Kidney (tissue), 13 donors: ENCODE measurements at regions not wholly inside any gene's neighbourhood (a gene's known extent, or its start where the extent isn't known, plus 50 kb on each side); places are given as distances from the start of the nearest gene placed in this dataset.
"Not testable (repeated sequence)": the region's sequence is repeated elsewhere in the genome, so short reads cannot be mapped to it uniquely, and the experiment has no call there.

ENCODE experiments used
- DNase-seq, 5 donors: peaks; one replicate each; pipeline ENCODE4 v3.0.0-alpha.2; 2013 to 2020
- FAIRE-seq: peaks from 2 replicates; lab custom pipeline; 2012; peaks lifted over from hg19 to GRCh38; lab: Jason Lieb, UNC
- H3K27ac ChIP-seq, 2 donors: one replicate each; pipeline ENCODE4 v1.7.0; 2013; ENCODE audit warnings: low read depth in 2 of 2, low read length in 2 of 2, inconsistent platforms in 1 of 2
- H3K27me3 ChIP-seq: one replicate; pipeline ENCODE4 v1.7.1; 2013; ENCODE audit warnings: low read length, inconsistent platforms; ENCODE audit not compliant: control insufficient read depth, insufficient read depth
- H3K36me3 ChIP-seq, 3 donors: one replicate each; pipeline versions ENCODE4 v1.7.0 to v1.7.1; 2013; ENCODE audit warnings: low read length in 3 of 3, control low read depth in 1 of 3, inconsistent platforms in 1 of 3; ENCODE audit not compliant: insufficient read depth in 3 of 3, control insufficient read depth in 2 of 3
- H3K4me1 ChIP-seq, 3 donors: one replicate each; pipeline versions ENCODE4 v1.7.0 to v1.7.1; 2013; ENCODE audit warnings: low read length in 3 of 3, inconsistent platforms in 1 of 3, low read depth in 1 of 3; ENCODE audit not compliant: control insufficient read depth in 2 of 3, insufficient read depth in 2 of 3
- H3K4me3 ChIP-seq, 3 donors: one replicate each; pipeline versions ENCODE4 v1.7.0 to v1.8.1; 2013; ENCODE audit warnings: low read length in 3 of 3, control low read depth in 1 of 3, inconsistent platforms in 1 of 3
- H3K9ac ChIP-seq, 3 donors: one replicate each; pipeline versions ENCODE4 v1.7.0 to v1.7.1; 2013; ENCODE audit warnings: low read length in 3 of 3, control low read depth in 1 of 3, inconsistent platforms in 1 of 3
- H3K9me3 ChIP-seq, 3 donors: one replicate each; pipeline versions ENCODE4 v1.7.0 to v1.7.1; 2013; ENCODE audit warnings: low read length in 3 of 3, control low read depth in 1 of 3, inconsistent platforms in 1 of 3; ENCODE audit not compliant: control insufficient read depth in 2 of 3, insufficient read depth in 1 of 3
- intact Hi-C: fragments of 100-400 bp; cut with DNase I; formaldehyde crosslinking; loops from one replicate; pipeline ENCODE4 v1.11.1; 2022
- TF ChIP-seq, protein P1 (sequence below): IDR thresholded peaks from 3 replicates; pipeline ENCODE4 v1.5.1; 2012; ENCODE audit warnings: mild to moderate bottlenecking, moderate library complexity, borderline replicate concordance; ENCODE audit not compliant: insufficient read depth; ENCODE audit errors: extremely low read depth
- donor health status: control.
- donor health status: control.
- donor health status: control.
- donor health status: control.
- donor health status: control.
- donor health status: DM: yes; HTN: yes; CAD: no.
- donor health status: Normal renal cell carcinoma (clear cell type).

DNA sequence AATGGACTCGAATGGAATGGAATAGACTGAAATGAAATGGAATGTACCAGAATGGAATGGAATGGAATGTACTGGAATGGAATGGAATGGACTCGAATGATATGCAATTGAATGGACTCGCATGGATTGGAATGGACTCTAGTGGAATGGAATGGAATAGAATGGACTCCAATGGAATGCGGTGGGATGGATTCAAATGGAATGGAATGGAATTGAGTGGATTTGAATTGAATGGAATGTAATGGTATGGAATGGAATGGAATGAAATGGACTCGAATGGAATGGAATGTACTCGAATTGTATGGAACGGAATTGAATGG is 99.6 kb upstream of the FBXO28 start:
- TF ChIP-seq, protein P1, sequence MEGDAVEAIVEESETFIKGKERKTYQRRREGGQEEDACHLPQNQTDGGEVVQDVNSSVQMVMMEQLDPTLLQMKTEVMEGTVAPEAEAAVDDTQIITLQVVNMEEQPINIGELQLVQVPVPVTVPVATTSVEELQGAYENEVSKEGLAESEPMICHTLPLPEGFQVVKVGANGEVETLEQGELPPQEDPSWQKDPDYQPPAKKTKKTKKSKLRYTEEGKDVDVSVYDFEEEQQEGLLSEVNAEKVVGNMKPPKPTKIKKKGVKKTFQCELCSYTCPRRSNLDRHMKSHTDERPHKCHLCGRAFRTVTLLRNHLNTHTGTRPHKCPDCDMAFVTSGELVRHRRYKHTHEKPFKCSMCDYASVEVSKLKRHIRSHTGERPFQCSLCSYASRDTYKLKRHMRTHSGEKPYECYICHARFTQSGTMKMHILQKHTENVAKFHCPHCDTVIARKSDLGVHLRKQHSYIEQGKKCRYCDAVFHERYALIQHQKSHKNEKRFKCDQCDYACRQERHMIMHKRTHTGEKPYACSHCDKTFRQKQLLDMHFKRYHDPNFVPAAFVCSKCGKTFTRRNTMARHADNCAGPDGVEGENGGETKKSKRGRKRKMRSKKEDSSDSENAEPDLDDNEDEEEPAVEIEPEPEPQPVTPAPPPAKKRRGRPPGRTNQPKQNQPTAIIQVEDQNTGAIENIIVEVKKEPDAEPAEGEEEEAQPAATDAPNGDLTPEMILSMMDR = no peak
- FAIRE-seq = no peak

DNA sequence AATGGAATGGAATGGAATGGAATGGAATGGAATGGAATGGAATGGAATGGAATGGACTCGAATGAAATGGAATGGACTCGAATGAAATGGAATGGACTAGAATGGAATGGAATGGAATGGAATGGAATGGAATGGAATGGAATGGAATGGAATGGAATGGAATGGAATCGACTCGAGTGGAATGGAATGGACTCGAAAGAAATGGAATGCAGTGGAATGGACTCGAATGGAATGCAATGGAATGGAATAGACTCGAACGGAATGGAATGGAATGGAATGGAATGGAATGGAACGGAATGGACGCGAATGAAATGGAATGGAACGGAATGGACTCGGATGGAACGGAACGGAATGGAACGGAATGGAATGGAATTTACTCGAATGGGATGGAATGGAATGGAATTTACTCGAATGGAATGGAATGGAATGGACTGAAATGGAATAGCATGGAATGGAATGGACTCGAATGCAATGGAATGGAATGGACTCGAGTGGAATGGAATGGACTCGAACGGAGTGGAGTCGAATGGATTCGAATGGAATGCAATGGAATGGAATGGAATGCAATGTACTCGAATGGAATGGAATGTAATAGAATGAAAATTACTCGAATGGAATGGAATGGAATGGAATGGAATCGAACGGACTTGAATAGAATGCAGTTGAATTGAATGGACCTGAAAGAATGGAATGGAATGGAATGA is 100.1 kb upstream of the FBXO28 start:
- H3K27me3 ChIP-seq, H3K4me1 ChIP-seq, H3K36me3 ChIP-seq, H3K27ac ChIP-seq, FAIRE-seq, DNase-seq, intact Hi-C loops, H3K9ac ChIP-seq: not testable (repeated sequence)
- H3K4me3 ChIP-seq = peak overlapping the region in 1 of 3 donors; percentile 7
- H3K9me3 ChIP-seq = peaks cover 6 to 32% (median 23%) of the 10 kb centered on the region in 3 donors

More for the DNA sequence above, 99.6 kb upstream of the FBXO28 start:
- no peaks in the 10 kb centered on the region for H3K4me1 ChIP-seq
- no peak overlapping the region for H3K4me3 ChIP-seq
- H3K36me3 ChIP-seq = no peaks in the 10 kb centered on the region
- peaks cover 6 to 32% (median 23%) of the 10 kb centered on the region in 3 donors for H3K9me3 ChIP-seq
- H3K27me3 ChIP-seq = no peaks in the 10 kb centered on the region
- no peak overlapping the region for H3K9ac ChIP-seq
- H3K27ac ChIP-seq = no peak overlapping the region
- intact Hi-C loops = no loop called here
- no peak for DNase-seq

DNA sequence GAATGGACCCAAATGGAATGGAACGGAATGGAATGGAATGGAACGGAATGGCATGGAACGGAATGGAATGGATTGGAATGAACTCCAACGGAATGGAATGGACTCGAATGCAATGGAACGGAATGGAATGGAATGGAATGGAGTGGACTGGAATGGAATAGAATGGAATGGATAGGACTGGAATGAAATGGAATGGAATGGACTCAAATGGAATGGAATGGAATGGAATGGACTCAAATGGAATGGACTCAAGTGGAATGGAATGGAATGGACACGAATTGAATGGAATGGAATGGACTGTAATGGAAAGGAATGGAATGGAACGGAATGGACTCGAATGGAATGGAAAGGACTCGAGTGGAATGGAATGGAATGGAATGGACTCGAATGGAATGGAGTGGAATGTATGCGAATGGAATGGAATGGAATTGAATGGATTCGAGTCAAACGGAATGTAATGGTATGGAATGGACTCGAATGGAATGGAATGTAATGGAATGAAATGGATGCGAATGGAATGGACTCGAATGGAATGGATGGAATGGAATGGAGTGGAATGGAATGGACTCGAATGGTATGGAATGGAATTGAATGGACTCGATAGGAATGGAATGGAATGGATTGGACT is 101.0 kb upstream of the FBXO28 start:
- H3K4me1 ChIP-seq, FAIRE-seq, H3K27ac ChIP-seq, H3K27me3 ChIP-seq, DNase-seq, intact Hi-C loops, H3K36me3 ChIP-seq: not testable (repeated sequence)
- Histone ChIP-seq H3K9me3 (peaks cover 6 to 32% (median 23%) of the 10 kb centered on the region in 3 donors), H3K9ac (peak overlapping the region in 1 of 3 donors; percentile 3), H3K4me3 (peak overlapping the region in 1 of 3 donors; percentile 9)

DNA sequence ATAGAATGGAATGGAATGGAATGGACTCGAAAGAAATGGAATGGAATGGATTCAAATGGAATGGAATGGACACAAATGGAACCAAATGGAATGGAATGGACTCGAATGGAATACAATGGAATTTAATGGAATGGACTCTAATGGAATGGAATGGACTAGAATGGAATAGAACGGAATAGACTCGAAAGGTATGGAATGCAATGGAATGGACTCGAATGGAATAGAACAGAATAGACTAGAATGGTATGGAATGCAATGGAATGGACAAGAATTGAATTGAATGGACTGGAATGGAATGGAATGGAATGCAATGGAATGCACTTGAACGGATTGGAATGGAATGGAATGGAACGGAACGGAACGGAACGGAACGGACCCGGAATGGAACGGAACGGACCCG is 101.7 kb upstream of the FBXO28 start:
- FAIRE-seq, H3K9ac ChIP-seq, intact Hi-C loops, DNase-seq, H3K36me3 ChIP-seq, H3K4me3 ChIP-seq, H3K4me1 ChIP-seq, H3K27me3 ChIP-seq, H3K27ac ChIP-seq: not testable (repeated sequence)
- H3K9me3 ChIP-seq = peaks cover 6 to 32% (median 23%) of the 10 kb centered on the region in 3 donors

DNA sequence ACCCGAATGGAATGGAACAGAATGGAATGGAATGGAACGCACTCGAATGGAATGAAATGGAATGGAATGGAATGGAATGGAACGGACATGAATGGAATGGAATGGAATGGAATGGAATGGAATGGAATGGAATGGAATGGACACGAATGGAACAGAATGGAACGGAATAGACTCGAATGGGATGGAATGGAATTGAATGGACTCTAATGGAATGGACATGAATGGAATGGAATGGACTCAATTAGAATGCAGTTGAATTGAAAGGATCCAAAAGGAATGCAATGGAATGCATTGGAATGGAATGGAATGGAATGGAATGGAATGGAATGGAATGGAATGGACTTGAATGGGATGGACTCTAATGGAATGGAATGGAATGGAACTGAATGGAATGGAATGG is 102.2 kb upstream of the FBXO28 start:
- peaks cover 6 to 32% (median 23%) of the 10 kb centered on the region in 3 donors for H3K9me3 ChIP-seq
- H3K4me3 ChIP-seq, intact Hi-C loops, H3K9ac ChIP-seq, H3K27ac ChIP-seq, H3K36me3 ChIP-seq, FAIRE-seq, H3K27me3 ChIP-seq, DNase-seq, H3K4me1 ChIP-seq: not testable (repeated sequence)

DNA sequence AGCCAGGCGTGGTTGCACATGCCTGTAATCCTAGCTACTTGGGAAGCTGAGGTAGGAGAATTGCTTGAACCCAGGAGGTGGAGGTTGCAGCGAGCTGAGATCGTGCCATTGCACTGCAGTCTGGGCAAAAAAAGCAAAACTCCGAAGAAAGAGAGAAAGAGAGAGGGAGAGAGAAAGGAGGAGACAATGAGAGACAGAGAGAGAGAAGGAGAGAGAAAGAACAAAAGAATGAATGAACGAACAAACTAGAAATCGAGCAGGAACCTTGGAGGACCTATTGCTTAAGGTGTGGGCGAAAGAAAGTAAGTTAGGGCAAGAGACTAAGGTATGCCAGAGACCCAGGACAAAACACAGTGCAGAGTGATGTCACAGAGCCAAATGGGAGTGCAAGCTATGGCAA is 102.8 kb upstream of the FBXO28 start:
- H3K27ac ChIP-seq, intact Hi-C loops, DNase-seq, H3K36me3 ChIP-seq, H3K4me3 ChIP-seq, H3K4me1 ChIP-seq, FAIRE-seq, H3K27me3 ChIP-seq, H3K9ac ChIP-seq: not testable (repeated sequence)
- peaks cover 6 to 32% (median 23%) of the 10 kb centered on the region in 3 donors for H3K9me3 ChIP-seq

DNA sequence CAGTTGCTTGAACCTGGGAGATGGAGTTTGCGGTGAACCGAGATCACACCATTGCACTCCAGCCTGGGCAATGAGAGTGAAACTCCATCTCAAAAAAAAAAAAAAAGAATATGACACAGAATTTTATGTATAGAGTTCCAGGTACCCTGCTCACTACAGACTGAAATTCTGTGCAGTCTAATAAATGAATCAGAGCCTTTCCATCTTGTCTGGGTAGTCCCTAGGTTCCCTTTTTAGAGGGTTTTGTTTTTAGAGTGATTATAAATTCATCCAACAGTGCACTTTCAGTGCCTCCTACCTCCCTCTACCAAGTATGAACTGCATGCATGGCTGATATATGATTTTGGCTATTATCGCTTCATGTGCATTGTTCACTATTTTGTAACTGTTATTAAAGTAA is 107.9 kb upstream of the FBXO28 start:
- H3K36me3 ChIP-seq, H3K4me1 ChIP-seq, H3K9me3 ChIP-seq, intact Hi-C loops, DNase-seq, H3K9ac ChIP-seq, FAIRE-seq, H3K4me3 ChIP-seq, H3K27me3 ChIP-seq, H3K27ac ChIP-seq: not testable (repeated sequence)
